ENCODE measurements at regions not wholly inside any gene's neighbourhood (a gene's known extent, or its start where the extent isn't known, plus 50 kb on each side); places are given as distances from the start of the nearest gene placed in this dataset.

- TF ChIP-seq ZNF407 (CRISPR knock-in tag; IDR thresholded peaks at IDR 0.05; ENCODE audit: not compliant biosample characterization) (no peak), SP140L (CRISPR knock-in tag; IDR thresholded peaks at IDR 0.05; ENCODE audit: borderline replicate concordance) (no peak), GATAD1 (CRISPR knock-in tag; IDR thresholded peaks at IDR 0.05) (no peak), ARNTL (CRISPR knock-in tag; IDR thresholded peaks at IDR 0.05) (no peak), ZNF839 (CRISPR knock-in tag; IDR thresholded peaks at IDR 0.05; ENCODE audit: borderline replicate concordance) (no peak), RARA (CRISPR knock-in tag; IDR thresholded peaks at IDR 0.05) (peak; percentile 52; the same call in 1 of the 2 replicates), ZNF672 (CRISPR knock-in tag; IDR thresholded peaks at IDR 0.05) (no peak), AFF4 (CRISPR knock-in tag; IDR thresholded peaks at IDR 0.05) (no peak), RAD21 (CRISPR knock-in tag; IDR thresholded peaks at IDR 0.05) (no peak), HMG20B (CRISPR knock-in tag; conservative IDR thresholded peaks at IDR 0.05) (no peak), POLR2G (IDR thresholded peaks at IDR 0.05; ENCODE audit: low read depth, low read length) (no peak)
- TF ChIP-seq, protein P1, sequence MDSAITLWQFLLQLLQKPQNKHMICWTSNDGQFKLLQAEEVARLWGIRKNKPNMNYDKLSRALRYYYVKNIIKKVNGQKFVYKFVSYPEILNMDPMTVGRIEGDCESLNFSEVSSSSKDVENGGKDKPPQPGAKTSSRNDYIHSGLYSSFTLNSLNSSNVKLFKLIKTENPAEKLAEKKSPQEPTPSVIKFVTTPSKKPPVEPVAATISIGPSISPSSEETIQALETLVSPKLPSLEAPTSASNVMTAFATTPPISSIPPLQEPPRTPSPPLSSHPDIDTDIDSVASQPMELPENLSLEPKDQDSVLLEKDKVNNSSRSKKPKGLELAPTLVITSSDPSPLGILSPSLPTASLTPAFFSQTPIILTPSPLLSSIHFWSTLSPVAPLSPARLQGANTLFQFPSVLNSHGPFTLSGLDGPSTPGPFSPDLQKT (CRISPR knock-in tag; IDR thresholded peaks at IDR 0.05; ENCODE audit: borderline replicate concordance): no peak
- TF ChIP-seq, protein P2, sequence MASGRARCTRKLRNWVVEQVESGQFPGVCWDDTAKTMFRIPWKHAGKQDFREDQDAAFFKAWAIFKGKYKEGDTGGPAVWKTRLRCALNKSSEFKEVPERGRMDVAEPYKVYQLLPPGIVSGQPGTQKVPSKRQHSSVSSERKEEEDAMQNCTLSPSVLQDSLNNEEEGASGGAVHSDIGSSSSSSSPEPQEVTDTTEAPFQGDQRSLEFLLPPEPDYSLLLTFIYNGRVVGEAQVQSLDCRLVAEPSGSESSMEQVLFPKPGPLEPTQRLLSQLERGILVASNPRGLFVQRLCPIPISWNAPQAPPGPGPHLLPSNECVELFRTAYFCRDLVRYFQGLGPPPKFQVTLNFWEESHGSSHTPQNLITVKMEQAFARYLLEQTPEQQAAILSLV (CRISPR knock-in tag; IDR thresholded peaks at IDR 0.05; ENCODE audit: borderline replicate concordance): no peak
- TF ChIP-seq, protein P3, sequence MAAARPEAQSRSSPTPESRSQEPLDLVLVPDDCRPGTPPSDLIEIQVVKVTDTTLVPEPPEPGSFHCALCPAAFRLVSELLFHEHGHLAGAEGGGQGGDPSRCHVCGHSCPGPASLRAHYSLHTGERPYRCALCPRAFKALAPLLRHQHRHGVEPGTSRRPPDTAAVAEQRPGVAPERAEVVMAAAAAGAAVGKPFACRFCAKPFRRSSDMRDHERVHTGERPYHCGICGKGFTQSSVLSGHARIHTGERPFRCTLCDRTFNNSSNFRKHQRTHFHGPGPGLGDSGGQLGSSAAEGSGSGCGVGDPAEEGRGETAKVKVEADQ (CRISPR knock-in tag; IDR thresholded peaks at IDR 0.05; ENCODE audit: borderline replicate concordance): no peak
Observed at GRCh38 chr22:23471698-23472097, 108.4 kb downstream of the IGLL1 start (continued).
